Effector CD8-positive, alpha-beta T cell (primary cell): ENCODE measurements at regions not wholly inside any gene's neighbourhood (a gene's known extent, or its start where the extent isn't known, plus 50 kb on each side); places are given as distances from the start of the nearest gene placed in this dataset.

Source experiments
- DNase-seq: peaks from one replicate; lab custom pipeline; 2025; lab: John Stamatoyannopoulos, UW

DNA sequence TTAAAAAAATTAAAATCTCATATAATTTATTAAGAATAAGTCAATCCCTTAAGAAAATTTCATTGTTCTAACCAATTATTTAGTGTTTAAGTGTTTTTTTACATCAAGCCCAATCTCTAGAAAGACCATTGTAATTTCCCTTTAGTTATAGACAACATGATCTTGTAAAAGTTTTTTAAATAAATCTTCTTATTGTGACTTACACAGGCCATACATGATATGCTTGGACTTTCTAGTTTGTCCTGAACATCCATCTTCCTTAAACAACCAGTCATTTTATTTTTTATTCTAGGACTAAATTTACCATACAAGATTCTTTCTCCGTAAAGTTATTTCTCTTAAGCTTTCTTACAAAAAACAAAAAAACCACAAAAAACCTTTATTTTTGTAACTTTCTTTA lies 126.5 kb upstream of the MAST4 start:
- DNase-seq, result no peak

DNA sequence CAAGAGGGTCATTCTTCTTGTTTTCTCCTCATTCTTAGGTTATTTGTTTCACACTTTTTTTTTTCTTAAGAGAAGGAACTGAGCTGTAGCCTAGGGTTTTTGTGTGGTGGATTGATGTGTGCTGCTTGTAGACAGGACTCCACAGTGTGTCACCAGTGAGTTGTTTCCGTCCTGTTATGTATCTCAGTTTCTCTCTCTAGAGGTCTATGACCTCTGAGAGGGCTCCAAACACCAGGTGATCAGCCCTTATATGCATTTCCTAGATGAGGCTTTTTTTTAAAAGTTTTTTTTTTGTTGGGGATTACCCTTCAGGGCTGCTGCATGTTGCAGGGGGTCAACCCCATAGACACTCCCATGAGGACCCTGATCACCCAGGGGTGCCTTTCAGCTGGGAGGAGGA lies 124.2 kb upstream of the MAST4 start:
- DNase-seq, result no peak

DNA sequence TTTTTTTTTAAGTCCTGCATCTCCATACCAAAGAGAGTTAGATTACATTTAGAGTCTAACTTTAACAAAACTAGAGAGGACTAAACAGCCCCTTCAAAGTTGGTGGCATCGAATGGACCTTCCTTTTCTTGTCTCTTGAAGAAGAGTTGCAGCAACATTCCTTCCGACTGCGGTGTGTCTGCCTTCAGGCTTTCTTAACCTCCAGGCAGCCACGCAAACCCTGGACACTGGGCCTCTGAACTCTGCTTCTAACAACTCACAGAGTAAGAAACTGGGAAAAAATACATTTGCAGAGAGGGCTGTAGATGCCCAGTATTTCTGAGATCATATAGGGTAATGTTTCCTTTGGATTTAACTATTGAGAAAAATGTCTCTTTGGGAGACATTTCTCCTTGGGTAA lies 120.5 kb upstream of the MAST4 start:
- DNase-seq, result no peak

DNA sequence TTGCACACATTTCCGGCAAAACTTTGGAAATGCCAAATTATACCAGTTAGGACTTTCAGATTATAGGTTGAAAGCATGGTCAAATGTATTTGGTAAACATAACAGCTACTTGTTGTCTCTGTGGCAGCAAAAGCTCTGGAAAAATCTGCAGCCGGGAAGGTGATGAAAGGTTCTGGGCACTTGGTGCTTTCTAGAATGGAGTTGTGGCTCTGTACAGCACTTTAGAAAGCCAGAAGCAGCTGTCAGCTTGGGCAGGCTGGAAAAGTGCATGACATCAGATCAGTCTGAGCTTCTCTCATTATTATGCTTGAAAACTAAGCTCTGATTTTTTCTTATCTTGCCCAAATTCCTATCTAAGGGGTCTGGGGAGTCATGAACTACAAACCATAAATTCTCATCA lies 118.6 kb upstream of the MAST4 start:
- no peak for DNase-seq

DNA sequence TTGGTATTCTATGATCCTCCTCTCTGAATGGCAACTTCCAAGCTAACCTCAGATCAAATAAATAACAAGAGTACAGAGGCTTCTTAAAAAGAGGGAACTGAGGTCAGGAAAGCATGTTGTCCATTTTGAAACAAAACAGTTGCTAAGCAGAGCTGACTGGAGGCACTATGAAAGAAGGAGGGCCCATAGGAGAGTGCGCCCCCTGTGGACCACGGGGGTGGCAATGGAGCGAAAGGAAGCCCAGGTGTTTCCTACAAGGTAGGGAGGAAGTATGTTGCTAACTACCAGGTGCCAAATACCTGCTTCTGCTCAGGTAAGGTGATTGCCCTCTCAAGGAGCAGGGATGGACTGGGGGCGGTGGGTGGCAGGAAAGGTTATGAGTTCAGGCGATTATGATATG lies 101.8 kb upstream of the MAST4 start:
- DNase-seq, result no peak

DNA sequence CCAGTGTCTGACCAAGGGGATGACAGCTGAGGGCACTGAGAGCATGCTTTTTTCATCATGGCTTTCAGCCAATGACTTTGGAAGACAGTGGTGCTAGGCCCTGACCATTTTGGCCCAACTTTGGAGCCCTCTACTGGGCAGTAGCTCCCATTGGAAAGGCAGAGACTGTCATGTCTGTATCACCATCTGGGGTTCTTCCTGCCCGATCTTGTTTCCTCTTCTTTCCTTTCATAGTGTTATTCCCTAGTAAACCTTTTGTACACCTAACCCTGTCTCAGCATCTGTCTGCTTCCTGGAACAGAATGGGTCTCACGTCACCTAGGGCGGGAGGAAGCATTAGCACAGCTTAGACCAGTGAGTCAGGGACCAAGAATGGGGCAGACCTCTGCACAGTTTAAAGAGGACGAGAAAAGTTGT lies 97.4 kb upstream of the MAST4 start:
- DNase-seq, result no peak

DNA sequence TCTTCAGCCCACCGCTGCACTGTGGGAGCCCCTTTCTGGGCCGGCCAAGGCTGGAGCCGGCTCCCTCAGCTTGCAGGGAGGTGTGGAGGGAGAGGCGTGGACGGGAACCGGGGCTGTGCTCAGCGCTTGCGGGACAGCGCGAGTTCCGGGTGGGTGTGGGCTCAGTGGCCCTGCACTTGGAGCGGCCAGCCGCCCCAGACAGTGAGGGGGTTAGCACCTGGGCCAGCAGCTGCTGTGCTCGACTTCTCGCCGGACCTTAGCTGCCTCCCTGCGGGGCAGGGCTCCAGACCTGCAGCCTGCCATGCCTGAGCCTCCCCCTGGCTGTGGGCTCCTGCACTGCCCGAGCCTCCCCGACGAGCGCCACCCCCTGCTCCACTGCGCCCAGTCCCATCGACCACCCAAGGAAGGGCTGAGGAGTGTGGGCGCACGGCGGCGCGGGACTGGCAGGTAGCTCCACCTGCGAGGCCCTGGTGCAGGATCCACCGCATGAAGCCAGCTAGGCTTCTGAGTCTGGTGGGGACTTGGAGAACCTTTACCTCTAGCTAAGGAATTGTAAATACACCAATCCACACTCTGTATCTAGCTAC lies 92.9 kb upstream of the MAST4 start:
- DNase-seq, result no peak

DNA sequence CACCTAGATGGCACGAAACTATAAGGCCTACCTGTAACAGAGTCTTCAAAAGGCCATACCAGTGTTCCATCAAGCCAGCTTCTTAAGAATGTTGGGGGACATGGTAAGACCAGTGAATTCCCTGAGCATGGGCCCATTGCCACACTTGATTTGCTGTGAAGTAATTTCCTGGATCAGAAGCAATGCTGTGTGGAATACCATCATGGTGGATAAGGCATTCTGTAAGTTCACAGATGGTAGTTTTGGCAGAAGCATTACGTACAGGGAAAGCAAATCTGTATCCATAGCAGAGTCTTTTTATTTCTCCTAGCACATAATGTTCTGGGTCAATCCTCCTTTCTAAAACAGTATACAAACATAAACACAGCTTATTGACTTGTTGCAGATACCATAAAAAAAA lies 89.1 kb upstream of the MAST4 start:
- no peak for DNase-seq

DNA sequence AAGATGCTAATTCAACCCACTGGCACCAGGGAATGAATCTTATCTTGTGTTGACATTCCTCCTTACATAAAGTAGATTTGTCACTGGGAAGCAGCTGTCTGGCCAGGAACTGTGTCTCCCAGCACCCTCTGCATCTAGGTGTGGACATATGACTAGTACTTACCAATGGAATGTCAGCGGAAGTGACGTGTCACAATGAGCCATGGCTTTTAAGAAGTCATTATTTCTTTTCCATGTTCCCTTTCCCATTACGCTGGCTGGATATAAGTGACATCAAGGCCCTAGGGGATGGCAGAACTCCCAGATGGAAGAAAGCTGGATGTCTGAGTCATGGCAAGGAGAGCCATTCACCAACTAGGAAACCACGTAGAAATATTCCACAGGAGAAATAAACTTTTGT lies 84.7 kb upstream of the MAST4 start:
- DNase-seq, result no peak

DNA sequence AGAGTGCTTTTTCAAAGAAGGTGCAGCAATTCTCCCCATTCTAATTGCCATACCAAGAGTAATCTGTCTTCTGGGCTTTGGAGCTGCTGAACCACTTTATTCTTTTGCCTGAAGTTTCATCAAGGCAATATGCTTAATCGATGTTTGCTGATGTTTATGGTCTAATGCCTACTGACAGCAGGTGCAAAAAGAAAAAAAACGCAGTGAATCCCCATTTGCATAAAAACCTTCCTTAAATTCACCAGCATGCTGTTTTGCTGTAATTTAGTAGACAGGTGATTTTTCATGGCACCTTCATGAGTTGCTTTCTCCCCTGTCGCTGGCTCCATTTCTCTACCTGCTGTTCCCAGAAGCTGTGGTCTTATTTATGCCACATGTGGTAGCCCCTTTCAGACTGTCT lies 83.1 kb upstream of the MAST4 start:
- DNase-seq, result no peak

DNA sequence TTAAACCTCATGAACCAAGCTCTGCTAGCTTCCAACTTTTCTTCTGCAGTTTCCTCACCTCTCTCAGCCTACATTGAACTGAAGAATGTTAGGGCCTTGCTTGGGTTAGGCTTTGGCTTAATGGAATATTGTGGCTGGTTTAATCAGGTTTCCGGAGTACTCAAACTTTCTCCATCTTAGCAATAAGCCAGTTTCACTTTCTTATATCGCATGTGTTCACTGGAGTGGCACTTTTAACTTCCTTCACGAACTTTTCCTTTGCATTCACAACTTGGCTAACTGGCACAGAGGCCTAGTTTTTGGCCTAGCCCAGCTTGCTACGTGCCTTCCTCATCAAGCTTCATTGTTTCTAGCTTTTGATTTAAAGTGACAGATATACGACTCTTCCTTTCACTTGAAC lies 81.0 kb upstream of the MAST4 start:
- no peak for DNase-seq

DNA sequence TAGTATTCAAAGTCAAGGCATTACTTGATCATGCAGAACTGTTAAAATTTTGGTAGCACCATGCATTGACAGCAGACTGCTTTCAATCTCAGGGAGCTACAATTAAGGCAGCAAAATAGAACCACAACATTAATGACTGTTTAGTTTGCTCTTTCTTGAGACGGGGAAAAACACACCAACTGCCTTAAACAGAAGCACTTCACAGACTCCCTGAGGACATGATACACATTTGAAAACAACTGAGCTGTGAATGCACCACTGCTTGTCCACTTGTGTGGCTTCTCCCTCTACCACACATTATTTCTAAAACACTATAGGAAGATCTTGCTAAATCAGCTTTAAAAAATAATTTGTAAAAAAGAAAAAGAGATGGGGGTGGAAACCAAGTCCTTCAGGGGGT lies 79.6 kb upstream of the MAST4 start:
- no peak for DNase-seq

DNA sequence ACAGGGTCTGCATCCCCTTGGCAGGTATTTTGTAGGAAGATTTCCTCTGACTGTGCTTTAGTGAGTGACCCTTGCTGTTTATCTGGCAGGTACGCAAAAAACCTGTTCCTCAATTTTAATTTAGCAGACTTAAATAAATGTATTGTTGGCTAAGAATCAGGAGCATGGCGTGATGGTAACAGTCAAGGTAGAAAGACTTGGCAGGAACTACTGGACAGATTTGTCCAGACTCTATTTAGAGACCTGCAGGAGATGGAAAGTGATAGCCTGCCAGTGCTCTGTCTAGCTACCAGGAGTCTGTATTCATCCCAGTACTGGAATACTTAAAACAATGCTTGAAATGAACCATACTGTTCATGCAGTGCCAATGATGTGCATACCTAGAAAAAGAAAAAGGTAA lies 78.8 kb upstream of the MAST4 start:
- no peak for DNase-seq

DNA sequence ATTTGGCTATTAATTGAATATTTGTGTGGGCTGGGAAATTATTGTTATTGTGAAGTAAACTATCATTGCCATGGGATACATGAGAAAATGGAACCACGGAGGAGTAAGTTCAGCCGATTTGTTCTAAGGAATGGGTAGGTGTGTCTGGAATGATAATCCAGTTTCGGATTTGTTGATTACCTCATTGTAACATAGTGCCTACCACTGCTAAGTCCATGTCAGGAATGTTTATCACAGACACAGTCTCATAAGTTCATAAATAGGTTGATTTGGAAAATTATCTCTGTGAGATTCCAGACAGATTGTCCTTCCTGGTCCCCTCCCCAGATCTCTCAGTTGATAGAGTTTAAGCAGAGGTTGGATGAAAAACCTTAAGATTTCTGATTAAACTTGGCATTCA lies 78.1 kb upstream of the MAST4 start:
- no peak for DNase-seq

DNA sequence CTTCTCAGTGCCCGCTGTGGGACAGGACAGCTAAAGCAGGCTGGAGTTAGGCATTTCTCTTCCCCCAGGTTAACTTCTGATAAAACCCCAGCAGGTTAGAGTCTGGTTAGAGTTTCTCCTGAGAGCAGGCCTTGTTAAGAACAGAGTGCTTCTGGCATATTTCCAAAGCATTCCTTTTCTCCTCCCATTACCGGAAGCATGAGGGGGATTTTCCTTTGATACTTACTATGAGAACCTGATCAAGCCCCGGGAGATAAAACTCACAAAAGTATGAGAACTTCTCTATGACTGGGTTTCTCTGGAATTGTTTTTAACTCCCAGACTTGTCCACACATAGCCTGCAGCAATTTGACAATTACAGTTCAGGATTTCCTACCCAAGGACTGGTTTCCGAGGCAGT lies 77.4 kb upstream of the MAST4 start:
- DNase-seq, result no peak

DNA sequence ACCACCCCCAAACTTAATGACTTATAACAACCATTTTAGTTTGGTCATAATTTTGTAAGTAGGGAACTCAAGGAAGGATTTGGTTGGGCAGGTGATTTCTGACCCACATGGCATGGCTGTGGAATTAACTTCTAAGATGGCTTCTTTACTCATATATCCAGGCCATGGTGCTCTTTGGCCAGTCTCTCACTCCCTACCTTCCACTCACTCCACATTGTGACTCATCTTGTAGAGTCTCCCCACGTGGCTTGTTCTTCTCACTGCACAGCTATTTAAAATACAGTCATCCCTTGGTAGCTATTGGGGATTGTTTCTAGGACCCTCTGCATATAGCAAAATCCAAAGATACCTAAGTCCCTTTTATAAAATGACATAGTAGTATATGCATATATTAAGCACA lies 76.6 kb upstream of the MAST4 start:
- DNase-seq, result no peak

DNA sequence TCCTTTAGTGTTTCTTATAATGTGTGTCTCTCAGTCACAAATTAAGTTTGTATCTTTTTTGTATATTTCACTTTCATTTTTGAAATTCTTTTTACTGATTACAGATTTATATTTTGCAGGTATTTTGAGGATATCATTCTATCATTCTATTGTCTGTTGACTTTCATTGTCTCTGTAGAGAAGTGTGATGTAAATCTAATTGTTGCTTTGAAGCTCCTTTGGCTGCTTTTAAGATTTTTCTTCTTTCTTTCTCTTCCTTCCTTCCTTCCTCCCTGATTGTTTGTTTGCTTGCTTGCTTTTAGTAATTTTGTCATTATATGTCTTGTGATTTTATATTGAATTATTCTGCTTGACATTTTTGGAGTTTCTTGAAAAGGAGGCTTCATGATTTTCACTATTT lies 75.3 kb upstream of the MAST4 start:
- no peak for DNase-seq

DNA sequence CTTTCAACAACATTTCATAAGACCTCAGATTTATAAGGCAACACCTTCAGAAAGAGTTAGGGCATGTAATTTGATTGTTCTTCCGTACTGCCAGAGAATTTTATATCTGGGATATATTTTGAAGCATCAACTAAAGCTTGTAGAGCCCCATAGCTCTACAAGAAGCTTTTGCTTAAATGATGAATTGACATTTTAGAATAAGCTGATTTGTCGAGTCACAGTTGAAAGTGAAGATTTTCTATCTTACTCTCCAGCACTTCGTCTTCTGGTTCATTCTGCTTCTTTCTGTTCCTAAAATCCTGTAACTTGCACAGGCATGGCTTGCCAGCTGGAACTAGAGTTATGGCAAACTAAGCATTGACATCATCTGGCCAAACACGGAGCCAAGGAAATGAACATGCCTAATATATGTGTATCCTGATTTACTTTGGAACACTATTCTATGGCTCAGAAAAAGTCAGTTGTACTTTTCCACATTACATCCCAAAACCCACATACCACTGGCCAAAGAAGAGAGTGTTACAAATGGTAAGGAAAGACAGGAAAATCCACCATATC lies 68.6 kb upstream of the MAST4 start:
- DNase-seq, result no peak

DNA sequence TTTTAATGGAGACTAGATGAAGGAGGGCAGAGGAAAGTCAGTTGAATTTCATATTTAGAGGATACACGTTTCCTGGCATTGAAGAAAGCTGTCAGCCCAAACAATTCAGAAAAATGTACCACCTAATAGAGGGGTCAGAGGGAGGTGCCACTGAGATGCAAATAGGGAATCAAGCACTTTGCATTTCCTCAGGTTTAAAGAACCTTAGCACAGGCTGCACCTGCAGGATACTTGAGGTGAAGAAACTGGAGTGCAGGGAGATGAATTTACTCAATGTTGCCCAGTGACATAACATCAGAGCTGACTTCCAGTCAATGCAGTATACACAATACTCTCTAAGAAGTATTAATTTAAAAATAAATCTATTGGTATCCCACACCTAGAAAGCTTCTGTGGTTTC lies 67.0 kb upstream of the MAST4 start:
- DNase-seq, result no peak

DNA sequence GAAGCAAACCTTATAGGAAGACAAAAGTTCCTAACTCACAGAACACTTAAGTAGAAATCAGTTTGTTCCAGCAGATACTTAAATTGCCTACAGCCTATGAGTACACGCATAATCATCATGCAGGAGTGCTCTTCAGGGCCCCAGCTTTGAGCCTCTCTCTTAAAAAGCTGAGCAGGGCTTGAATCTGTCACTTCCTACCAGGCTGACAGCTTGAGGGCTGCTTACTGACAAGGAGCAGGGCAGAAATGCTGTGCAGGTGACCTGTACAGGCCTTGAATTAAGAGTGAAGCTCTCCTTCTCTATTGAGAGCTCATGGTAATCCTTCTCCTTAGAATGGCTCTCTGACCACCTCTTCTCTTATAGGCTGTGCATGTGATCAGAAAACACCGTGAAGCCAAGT lies 66.5 kb upstream of the MAST4 start:
- no peak for DNase-seq

DNA sequence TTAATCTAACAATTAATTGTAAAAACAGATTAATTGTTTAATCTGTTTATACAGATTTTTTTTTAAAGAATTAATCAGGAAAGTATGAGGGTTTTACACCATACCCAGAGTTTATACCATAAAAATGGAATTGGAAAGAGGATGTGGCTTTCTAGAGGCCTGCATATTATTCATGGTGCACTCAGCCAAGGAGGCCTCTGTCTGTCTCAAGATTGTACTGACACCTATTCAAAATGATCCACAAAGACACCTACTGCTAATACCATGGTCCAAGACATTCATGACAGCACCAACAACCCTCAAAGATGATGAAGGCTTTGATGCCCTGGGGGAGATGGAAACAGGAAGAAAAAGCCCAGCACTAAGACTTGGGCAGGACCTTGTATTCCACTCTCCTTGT lies 58.1 kb upstream of the MAST4 start:
- DNase-seq, result no peak

DNA sequence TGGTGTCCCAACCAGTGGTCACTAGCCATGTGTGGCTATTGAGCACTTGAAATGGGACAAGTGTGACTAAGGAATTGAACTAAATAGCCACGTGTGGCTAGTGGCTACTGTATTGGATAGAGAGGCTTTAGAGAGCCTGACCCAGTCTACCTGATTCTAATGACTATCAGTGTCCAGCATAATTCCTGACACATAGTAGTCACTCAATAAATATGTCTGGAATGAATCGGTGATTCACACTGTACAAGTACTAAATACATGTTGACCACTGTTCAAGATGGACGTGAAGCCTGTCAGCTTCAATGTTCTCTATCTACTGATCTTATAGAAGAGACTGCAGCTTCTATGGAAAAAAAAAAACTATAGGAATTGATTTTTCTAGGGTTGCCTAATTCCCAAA lies 57.7 kb upstream of the MAST4 start:
- no peak for DNase-seq

DNA sequence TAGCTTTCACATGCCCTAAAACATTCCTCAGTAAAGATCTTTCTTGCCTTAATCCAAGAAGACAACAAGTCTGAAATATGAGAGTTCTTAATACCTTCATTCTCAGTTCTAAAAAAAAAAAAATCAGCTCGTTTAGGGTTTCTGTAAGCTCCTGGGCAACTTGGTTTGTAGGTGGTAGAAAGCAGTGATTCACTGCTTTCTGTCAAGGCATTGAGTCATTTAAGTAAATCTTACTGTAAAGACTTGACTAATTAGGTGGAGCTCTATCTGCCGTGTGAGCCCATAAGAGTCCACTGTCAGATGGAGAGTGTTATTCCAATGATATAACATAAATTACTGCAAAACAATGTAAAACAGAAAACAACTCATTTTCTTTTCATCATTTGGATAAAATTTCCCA lies 56.1 kb upstream of the MAST4 start:
- no peak for DNase-seq

DNA sequence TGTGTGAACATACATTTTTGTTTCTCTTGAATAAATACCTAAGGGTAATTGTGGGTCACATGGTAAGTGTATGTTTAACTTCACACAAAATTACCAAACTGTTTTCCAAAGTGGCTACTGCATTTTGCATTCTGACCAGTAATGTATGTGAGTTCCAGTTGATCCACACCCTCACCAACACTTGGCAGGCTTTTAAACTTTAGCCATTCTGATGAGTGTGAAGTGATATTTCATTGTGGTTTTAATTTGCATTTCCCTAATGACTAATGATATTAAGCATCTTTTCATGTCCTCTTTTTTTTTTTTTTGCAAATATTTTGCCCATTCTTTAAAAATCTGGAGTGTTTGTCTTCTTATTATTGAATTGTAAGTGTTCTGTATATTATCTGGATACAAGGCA lies 53.5 kb upstream of the MAST4 start:
- DNase-seq, result no peak
